Umbilical cord (tissue), 1 donor: ENCODE measurements at regions not wholly inside any gene's neighbourhood (a gene's known extent, or its start where the extent isn't known, plus 50 kb on each side); places are given as distances from the start of the nearest gene placed in this dataset.

Experiments
- DNase-seq: peaks from one replicate; pipeline ENCODE4 v3.0.0-alpha.2; 2015; ENCODE audit warnings: low spot score

DNA sequence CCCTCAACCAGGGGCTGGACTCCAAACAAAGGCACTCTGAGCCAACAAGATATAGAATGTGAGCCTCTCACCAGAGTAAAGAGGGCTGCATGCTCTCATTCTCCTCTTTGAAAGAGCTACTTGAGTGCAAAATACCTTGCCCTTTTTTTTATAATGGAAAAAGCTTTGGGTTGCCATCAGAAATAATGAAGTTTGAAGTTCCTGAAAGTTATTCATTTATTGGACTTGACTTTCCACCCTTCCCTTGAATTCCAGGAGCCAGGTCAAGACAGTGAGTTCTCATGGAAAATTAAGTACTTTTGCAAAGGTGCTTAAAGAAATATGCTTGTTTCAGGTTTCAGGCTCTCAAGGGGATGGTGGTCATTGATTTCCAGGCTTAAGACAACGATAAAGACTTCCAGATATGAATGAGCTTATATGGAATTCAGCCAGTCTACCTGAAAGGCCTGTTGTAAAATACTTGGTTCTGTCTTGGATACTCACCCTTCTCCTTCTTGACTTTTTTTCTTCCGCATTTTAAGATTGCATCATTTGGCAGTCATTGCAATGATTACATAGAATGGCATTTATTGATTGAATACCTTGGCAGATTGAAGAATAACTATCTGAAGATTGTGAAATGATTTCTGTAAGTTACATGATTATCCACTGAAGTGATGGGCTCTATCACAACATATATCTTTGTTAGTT, 696.4 kb downstream of the INHBA start:
- DNase-seq, result no peak

DNA sequence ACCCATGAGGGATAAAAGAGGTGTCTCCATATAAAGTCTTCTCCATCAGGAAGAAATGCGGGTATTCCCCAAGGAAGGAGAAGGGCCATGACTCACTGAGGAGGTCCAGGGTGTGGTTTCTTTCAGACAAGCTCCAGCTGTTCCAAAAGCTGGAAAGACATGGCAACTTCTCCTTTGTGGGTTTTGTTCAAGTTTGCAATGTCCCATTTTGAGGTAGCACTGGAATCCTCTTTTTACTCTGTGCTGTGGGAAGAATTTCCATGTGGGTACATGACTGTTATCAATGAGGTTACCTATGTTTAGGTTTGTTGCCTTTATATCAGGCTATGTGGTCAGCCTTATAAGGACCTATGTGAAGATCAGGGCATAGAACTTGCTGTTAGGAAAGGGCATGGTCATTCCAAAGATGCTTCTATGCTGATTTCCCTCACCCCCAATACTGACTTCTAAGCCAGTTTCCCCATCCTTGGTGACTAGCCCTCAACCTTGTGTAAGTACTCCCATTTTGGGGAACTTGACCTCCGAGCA, 697.5 kb downstream of the INHBA start:
- no peak for DNase-seq

DNA sequence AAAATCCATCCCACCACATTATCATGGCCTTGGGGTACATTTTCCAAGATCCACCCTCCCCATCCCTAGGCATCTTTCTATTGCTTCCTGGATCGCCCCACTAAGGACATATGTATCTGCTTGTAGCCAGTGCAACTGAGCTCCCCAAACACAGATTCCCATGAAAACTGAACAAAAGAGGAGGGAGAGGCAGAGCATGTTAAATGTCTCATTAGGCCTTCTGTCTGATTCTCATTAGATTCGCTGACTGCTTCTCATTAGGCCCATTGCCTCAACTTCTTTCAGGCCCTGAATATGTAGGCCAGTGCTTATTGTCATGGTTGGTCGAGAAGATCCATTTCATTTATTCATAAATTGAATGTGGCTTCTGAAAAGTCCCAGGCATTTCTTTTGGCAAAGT, 698.9 kb downstream of the INHBA start:
- no peak for DNase-seq

DNA sequence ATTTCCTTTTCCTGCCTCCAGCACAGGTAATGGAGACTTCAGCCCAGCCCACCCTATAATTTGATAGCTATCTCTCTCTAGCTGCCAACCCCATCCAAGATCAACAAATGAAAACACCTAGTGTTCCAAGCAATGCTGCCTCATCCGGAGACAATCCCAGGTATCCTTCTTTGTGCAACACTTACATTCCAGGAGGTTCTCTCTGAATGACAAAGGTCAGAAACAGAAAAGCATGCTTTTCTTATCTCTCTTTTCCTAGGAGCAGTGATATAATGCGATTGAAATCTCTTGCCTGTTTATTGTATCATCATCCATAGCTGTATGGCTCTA, 699.3 kb downstream of the INHBA start:
- DNase-seq, result no peak

DNA sequence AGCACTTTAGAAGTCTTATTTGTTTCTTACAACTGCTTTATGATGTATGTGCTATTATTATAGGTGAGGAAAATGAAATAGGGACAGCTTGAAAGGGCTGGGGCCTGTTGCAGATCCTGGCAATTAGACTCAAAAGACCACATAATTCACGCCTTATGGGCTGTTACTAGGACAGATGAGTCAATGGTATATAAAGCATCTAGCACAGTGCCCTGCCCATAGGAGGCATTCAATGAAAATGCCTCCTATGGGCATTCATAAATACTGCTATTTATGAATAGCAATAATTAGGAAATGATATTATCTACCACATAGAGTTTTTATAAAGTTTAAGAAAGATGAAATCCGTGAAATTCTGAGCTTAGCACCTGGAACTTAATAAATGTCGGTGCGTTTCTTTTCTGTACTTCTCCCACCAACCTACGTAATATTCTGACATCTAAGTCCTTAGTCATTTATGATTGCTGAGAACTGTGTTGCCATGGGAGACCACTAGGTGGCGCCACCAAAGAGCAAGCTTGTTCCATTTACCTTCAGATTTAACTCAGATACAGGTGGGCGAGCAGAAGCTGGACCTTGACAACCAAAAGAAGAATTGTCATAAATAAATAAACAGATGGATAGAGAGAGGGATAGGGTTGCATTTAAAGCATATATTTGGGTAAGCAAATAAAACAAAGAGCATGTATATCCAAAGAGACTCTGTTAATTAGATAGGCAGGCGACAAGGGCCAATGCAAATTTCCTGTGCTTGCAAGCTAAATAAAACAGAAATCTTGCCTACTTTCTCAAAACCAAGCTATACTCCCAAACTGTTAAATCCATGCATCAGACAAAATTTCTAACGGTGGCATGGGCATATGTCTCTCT, 699.9 kb downstream of the INHBA start:
- DNase-seq, result no peak

DNA sequence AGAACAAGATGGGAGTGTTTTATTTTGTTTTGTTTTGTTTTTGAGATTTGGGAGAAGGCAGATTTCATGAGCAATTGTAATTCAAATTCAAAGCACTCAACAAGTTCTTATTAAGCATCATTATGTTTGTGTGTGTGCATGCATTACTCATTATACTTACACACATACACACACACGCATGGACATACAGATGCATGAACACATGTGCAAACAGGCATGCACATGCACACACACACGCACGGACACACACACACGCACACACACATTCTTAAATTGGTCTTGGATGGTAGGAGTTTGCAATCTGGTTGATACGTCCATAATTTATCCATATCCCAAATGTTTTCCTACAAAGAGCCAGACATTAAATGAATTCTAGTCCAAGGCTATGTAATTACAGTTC, 702.8 kb downstream of the INHBA start:
- DNase-seq, result no peak

DNA sequence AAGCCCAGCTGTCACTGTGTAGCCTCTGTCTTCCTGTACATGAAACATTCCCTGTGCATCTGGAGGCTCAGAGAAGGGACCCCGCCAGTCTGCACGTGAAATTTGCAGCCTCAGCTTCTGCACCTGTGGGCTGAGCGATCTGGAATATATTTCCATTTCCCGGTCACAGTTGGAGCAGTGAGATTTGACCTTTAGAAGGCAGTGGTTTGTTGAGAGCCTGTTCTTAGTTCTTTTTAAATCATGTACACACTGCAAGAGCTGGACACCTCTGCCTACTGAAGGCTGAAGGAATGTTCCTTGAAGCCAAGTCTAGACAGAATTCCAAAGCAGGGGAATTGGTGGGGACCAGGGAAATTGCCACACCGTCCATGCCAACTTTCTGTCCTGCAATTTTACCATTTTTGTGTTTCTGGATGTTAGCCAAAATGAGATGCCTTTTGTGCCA, 706.6 kb downstream of the INHBA start:
- no peak for DNase-seq

DNA sequence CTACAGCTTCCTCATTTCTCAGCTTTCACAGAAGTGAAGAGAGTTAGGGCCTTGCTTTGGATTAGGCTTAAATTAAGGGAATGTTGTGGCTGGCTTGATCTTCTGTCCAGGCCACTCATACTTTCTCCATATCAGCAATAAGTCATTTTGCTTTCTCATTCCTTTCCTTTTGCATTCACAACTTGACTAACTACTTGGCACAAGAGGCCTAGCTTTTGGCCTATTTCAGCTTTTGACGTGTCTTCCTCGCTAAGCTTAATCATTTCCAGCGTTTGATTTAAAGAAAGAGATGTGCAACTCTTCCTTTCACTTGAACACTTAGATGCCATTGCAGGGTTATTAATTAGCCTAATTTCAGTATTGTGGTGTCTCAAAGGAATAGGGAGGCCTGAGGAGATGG, 712.0 kb downstream of the INHBA start:
- DNase-seq, result no peak

DNA sequence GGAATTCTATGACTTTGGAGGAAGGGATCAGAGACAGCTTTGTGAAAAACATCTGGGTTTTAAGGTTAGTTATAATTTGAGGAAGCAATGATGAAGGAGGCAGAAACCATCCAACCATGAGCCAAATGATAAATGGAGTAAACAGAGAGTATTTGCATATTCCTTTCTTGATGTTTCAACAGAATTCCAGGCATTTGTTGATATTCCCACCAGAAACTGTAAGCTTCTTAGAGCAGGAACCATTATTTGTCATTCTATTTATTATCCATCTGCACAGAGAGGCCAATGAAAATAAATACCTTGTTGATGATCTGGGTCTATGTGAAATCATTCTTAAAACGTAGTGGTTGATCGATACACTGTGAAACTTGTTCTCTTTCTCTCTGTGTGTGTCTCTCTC, 715.3 kb downstream of the INHBA start:
- DNase-seq, result no peak

DNA sequence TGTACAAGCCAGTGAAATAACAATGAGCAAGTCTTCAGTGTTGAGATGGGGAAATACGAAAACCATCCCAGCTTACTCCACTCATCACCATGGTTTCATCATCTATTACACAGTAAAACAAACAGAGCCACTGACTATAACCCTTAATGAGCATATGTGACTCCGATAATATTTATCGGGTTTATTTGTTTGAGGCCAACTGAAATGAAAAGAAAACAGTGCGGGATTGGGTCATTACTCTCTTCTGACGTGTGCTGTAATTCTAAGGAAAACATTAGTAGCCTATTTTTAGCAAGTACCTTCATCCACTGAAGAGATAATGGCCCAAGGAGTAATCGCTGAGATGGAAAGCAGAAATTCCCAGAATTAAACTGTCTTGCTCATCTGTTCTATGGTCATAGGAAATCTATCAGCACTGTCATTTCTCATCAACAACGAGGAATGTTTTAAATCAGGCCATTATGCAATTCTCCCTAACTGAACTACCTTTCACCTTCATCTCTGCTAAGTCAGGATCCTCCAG, 716.5 kb downstream of the INHBA start:
- no peak for DNase-seq

DNA sequence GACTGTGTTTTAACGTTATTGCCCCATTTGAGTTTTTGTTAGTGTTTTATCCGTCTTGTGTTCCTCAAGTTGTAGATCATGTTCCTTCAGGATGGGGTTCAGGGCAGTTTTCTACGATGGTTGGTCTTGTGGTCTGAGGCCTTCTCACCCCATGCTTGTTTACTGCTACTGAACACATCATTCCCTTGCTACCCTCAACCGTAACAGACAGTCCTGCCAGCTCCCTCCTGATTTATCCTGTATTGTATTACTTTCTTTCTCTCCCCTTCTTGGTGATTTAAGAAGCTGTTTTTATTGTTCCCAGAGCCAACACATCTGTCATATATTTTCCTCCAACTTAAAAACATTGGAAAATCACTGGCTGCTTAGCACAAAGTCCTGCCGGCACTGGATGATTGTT, 719.8 kb downstream of the INHBA start:
- DNase-seq, result no peak

DNA sequence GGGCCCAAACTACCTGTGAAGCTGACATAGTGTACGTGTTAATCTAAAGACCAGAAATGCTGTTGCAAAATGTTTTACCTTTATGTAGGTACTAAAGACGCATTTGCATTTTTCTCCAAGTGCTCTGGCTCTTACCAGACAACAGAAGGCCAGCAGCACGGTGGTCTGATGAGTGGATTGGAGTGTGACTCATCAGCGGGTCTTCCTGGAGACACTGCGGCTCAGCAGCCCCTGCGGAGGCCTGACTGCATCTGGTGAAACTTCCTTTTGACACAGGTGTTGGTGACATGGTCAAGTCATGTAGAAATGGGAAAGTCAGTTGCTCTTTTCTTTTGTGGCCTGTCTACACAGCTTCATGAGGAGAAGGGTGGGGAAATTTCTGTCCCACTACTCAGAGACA, 723.6 kb downstream of the INHBA start:
- DNase-seq, result no peak

DNA sequence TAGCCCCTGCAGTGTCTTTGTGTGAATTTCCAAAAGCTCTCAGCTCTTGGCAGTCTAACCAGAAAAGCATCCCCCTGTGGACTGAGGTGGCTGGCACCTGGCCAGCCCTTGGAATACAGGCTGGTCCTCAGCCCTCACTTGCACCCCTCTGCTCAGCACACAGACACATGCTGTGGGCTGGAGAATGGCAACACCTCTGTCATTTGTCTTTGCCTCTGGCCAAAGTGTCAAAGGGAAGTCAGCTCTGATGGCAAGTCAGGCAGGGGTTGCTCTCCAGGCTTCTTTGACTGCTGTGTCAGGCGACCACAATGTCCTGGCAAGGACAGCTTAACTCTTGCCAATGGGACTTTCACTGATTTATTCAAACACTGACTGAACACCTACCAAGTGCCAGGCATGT, 724.8 kb downstream of the INHBA start:
- DNase-seq, result no peak

DNA sequence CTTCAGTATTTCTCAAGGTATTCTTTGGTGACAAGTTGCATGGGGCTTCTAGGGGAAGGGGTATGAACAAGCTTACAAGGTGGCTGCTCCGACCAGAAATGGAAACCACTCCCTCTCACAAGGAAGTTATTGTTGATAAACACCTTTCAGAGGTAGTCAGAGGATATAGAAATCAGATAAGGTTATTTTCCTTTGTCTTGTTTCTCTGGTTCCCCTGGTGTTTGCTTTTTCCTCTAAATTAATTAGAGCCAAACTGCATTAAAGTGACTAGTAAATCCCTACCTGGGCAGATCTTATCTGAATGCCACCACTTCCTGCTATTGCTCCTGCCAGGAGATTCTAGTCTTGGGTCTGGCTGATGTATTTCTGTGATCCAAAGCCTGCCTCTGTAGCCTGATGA, 725.4 kb downstream of the INHBA start:
- DNase-seq, result no peak

DNA sequence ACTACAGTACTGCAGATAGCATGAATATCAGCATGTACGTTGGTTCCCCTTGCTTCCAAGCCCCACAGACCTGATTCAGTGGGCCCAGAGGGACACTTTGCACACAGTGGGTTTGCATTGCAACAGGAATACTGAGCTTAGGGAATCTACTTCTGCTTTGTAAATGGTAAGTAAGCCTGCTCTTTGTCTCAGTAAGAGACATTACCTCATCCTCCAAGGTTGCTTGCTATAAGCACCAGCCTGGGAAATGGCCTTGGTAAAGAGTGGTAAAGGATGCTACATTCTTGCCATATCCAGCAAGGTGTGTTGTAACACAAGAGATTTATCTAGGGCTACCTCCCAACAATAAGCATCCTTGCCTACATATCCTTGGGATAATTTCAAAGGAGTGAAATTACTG, 730.5 kb downstream of the INHBA start:
- no peak for DNase-seq

DNA sequence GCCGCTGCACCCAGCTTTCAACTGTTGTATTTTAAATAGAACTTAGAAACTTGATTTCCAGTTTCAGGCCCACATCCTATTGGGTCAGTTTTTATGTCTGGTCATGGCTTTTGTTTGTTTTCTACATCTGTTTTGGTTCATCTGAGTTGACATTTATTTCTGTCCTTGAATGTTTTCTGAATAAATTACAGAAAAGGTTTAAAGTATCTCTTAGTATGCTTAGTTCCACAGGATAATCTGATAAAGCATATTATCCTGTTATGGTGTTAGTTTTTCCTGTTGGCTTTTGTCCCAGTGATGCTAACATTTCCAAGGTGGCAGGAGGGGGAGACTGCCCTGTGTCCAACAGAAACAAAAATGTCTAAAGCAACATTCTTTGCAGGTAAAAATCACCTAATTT, 733.2 kb downstream of the INHBA start:
- peak; percentile 5 for DNase-seq

DNA sequence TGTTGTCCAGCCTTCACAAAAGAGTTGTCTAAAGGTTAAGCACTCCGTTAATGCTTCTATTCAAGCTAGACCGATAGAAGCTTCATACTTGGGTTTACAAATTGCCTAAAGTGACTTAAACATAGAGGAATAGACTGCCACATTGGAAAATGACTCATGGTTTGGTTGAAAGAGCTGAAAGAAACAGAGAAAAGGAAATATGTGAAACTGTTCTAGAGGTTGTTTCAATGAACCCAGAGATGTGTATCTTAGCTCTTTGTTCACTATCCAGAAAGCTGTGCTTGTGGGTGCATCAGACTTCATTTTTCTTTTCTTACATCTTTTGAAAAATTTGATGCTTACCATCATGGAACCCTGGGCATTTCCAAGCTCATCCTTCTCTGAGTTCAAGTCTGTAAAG, 736.2 kb downstream of the INHBA start:
- DNase-seq, result no peak

DNA sequence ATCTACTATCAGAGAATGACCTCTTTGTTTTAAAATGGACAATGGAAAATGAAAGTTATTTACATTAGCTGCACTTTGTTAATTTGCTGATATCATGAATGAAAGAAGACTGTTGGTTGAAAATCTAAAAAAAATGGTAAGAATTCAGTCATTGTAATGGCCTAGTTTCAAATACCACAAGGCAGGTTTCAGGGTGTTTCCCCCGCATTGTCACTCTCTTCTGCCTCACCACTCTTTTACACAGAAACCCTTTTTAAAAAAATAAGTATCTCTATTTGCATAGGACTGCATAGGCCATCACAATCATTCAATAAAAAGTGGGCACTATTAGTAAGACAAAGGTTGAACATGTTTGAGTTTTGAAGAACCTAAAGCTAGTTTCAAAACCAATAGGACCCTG, 737.1 kb downstream of the INHBA start:
- DNase-seq, result no peak

DNA sequence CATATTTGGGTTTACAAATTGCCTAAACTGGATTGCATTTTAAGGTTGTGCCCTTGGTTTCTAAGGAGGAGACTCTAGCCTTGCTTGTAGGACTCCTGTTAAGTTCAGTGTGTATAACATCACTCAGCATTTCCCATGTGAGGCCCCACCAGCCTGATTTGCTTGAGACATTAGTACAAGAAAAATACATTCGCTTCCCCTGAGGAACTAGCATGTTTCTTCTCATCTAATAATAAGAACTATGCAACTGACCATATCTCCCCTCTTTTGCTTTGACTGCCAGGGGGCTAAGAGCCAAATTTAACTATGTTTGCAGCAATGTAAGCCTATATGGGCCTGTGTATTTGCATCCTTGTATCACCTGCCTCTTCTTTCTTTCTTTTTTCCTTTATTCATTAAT, 737.9 kb downstream of the INHBA start:
- no peak for DNase-seq

DNA sequence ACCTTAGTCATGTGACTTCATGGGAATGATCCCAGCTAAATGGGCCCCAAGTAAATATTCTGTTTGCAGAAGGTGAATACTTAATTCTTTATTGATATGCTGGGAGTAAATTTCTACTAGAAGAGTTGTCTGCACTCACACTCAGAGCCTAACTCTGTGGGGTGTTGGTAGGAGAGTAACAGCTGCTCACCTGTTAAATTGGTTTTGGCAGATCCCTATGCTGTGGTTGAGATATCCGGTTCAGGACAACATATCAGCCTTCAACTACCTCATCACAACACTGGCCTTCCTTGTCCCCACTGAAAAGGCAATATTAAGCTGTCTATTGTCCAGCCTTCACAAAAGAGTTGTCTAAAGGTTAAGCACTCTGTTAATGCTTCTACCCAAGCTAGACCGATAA, 738.3 kb downstream of the INHBA start:
- no peak for DNase-seq

DNA sequence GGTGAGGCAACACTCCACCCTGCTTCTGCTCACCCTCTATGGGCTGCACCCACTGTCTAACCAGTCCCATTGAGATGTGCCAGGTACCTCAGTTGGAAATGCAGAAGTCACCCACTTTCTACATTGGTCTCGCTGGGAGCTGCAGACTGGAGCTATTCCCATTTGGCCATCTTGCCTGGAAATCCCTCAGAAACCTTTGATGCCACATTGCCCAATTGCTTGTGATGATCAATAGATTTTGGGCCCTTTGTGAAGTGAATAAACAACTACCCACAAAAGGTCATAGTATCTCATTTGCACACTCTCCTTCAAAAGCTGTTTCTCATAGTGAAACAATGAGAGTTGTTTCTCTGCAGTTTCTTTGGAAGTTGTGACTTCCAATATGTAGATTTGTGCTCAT, 742.9 kb downstream of the INHBA start:
- DNase-seq, result no peak

DNA sequence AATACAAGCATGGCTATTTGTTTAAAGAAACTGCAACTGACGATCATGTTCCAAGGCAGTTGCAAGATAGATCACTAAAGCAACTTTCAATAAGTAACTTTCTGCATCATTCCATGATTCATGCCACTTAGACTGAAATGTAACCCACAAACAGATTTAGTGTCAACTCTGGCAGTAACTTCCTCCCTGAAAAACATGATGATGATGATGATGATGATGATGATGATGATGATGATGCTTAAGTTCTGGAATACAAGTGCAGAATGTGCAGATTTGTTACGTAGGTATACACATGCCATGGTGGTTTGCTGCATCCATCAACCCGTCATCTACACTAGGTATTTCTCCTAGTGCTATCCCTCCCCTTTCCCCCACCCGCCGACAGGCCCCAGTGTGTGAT, 754.7 kb downstream of the INHBA start:
- no peak for DNase-seq

DNA sequence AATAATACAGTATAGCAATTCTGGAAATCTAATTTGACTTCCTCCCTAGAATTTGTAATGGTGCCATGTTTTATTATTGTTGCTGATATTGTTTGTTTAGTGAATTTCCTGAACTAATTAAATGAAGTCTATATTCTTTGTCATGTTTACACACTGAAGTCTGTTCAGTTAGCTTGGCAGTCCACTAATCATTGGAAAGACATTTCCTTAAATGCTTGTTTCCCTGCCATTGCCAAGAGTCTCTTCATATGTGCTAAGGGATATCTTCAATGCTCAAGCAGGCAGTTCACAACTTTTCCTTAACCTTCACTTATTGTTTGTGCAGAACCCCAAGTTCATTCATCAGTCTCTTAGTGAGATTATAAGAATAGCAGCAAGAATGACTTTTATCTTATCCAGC, 755.3 kb downstream of the INHBA start:
- no peak for DNase-seq
